ENCODE measurements at regions not wholly inside any gene's neighbourhood (a gene's known extent, or its start where the extent isn't known, plus 50 kb on each side); places are given as distances from the start of the nearest gene placed in this dataset.

DNA sequence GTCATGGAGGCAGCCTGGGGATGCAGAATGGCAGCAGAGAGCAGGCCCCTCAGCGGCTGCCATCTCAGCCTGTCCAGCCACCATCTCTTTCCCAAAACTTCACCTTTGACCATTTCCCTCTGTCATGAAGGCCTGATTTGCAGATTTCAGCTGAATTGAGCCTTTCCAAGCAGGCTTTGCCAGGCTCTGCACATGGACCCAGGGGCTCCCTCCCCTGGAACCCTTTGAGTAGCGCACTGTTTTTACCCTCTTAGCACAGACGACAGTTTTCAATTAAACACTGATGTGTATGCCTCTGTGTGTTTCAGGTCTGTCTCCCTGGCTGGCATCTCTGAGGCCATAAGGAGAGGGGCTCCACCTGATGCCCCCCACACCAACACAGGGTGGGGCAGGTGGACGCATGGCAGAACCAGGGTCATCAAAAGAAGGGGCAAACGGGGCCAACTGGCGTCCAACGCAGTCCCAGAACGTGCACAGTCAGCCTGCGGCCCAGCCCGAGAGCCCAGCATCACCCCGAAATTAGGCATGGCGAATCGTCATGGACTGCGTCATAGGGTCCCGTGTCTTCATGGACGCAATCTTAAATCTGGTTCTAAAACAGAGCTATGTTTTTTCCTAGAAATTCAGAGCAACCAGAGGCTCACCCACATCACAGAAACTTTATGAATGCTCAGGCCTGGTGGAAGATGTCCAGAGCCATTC, 185.0 kb upstream of the TCERG1L start:
- no peak for ATAC-seq (replicated peaks)
- Mint-ChIP-seq H3K4me3 (no peak overlapping the region), H3K27ac (no peak overlapping the region)

DNA sequence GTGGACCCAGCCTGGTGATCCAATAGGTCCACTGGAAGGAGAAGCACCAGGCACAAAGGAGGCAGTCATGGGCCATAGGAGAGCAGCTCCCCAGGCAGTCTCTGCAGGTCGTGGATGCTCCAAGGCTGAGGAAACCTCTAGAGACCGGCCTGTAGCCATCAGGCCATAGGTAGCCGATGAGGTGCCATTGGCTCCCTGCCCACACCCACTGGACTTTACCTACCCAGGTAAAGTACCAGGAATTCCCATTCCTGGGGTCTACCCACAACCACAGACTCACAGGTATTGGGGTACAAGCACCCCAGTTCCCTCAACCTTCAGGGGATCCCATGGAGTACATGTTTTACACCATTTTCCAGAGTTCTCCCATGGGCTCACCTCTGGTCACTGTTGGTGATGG, 188.0 kb upstream of the TCERG1L start:
- ATAC-seq (replicated peaks): no peak
- H3K36me3 Mint-ChIP-seq: peaks cover 0 to 6% of the 10 kb centered on the region in 2 donors
- no peaks in the 10 kb centered on the region for H3K27me3 Mint-ChIP-seq
- peaks cover 20 to 32% of the 10 kb centered on the region in 2 donors for H3K9me3 Mint-ChIP-seq
- H3K4me3 Mint-ChIP-seq: no peak overlapping the region
- no peaks in the 10 kb centered on the region for H3K4me1 Mint-ChIP-seq
- no peak for DNase-seq
- no peak overlapping the region for H3K27ac Mint-ChIP-seq

More for the DNA sequence above, 185.0 kb upstream of the TCERG1L start:
- H3K36me3 Mint-ChIP-seq: no peaks in the 10 kb centered on the region
- no peaks in the 10 kb centered on the region for H3K27me3 Mint-ChIP-seq
- peaks cover 4 to 11% of the 10 kb centered on the region in 2 donors for H3K9me3 Mint-ChIP-seq
- DNase-seq: no peak
- no peaks in the 10 kb centered on the region for H3K4me1 Mint-ChIP-seq

DNA sequence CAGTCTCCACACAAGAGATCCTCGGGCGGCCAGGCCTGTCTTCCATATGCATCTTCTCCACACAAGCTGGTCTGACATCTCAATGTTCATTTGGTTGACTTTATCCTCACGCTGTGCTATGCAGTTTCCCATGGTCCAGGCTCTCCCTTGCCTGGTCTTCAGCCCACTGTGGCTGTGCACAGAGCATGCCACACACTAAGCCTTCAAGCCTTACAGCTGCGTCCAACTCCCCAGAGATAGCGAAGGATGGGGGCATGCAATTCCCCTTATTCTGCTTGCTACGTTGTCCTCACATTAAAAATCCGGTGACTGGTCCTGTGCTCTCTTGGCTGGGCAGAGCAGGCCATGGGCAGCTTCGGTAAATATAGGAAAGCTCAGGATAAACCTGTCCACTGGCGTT, 188.7 kb upstream of the TCERG1L start:
- ATAC-seq (replicated peaks): no peak
- Mint-ChIP-seq H3K4me3 (no peak overlapping the region), H3K4me1 (no peaks in the 10 kb centered on the region), H3K9me3 (peaks cover 16 to 26% of the 10 kb centered on the region in 2 donors), H3K27ac (no peak overlapping the region), H3K27me3 (no peaks in the 10 kb centered on the region), H3K36me3 (peaks cover 0 to 6% of the 10 kb centered on the region in 2 donors)
- DNase-seq: no peak

DNA sequence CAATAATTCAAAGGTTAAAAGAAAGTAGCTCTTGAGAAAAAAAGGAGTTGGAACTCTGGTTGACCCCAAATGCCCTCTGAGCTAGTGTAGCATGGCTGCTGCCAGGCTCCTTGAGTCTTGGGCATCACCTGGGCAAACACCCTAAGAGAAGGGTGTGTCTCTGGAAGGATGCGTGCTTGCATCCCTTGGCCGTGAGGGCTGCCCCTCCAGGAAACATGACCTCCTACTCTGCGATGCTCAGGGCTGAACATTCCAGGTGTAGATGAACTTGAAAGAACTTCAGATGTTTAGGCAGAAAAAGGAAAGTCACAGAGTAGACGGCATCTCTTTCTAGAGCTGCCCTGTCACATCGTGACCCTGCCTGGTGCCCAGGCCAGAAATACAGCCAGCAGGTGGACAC, 189.4 kb upstream of the TCERG1L start:
- DNase-seq: no peak
- no peak overlapping the region for H3K27ac Mint-ChIP-seq
- peaks cover 0 to 6% of the 10 kb centered on the region in 2 donors for H3K36me3 Mint-ChIP-seq
- no peaks in the 10 kb centered on the region for H3K27me3 Mint-ChIP-seq
- H3K9me3 Mint-ChIP-seq: peaks cover 16 to 26% of the 10 kb centered on the region in 2 donors
- no peak overlapping the region for H3K4me3 Mint-ChIP-seq
- H3K4me1 Mint-ChIP-seq: no peaks in the 10 kb centered on the region
- no peak for ATAC-seq (replicated peaks)

DNA sequence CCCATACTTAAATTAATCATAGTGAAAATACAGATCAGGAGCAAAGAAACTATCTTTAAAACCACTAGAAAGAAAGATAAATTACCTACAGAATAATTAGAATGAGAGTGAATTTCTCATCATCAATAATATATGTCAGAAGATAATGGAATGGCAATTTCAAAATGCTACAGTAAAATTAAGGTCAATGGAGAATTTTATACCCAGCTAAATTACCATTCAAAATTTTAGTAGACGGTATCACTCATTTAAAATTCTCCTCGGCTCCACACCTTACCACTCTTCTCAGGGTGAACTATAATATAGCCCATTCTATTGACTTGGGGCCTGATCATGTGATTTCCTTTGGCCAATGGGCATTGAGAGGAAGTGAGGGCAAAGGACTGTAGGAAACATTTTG, 192.5 kb upstream of the TCERG1L start:
- ATAC-seq (replicated peaks) (no peak), DNase-seq (no peak)
- Mint-ChIP-seq H3K9me3 (peaks cover 21 to 24% of the 10 kb centered on the region in 2 donors), H3K4me3 (no peak overlapping the region), H3K27ac (no peak overlapping the region), H3K36me3 (peaks cover 0 to 6% of the 10 kb centered on the region in 2 donors), H3K4me1 (no peaks in the 10 kb centered on the region), H3K27me3 (no peaks in the 10 kb centered on the region)

DNA sequence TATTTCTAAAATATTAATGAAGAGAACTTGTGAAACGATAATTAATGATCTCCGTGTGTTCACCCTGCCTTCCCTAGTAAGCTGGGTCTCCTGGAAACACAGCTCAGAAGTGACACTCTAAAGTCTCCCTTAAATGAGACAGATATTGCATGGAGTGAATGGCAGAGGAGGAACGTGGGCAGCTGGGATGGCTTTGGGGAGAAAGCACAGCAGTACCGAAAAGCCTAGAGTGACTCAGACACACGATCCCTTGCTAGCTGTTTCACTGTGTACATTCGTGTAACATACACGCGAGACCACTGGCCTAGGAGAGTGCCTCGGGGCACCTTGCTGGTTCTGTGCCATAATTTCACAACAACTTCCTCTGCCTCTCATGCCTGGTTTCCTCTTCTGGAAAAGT, 199.9 kb upstream of the TCERG1L start:
- ATAC-seq (replicated peaks): no peak
- Mint-ChIP-seq H3K4me1 (no peaks in the 10 kb centered on the region), H3K27me3 (peaks cover 0 to 2% of the 10 kb centered on the region in 2 donors), H3K36me3 (no peaks in the 10 kb centered on the region), H3K4me3 (no peak overlapping the region), H3K9me3 (peaks cover 0 to 13% of the 10 kb centered on the region in 2 donors), H3K27ac (no peak overlapping the region)
- no peak for DNase-seq

DNA sequence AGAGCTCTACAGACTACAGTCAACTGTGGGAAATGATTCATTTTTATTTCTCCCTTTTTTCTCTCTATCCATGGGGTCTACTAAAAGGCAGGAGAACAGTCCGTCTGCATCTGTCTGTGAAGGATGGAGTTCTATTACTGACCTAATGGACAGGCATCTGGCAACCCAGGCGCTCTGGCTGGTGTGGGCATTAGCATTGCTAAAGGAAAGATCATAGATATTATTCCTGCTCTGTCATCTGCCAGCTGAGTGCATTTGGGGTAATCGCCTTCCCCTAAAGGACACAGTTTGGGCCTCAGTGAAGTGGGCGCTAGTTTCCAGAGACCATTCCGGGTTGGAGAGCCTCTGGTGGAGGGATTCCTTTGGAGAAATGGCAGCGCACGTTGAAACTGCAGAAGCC, 201.3 kb upstream of the TCERG1L start:
- H3K9me3 Mint-ChIP-seq: peaks cover 0 to 8% of the 10 kb centered on the region in 2 donors
- DNase-seq (no peak), ATAC-seq (replicated peaks) (no peak)
- no peak overlapping the region for H3K27ac Mint-ChIP-seq
- no peaks in the 10 kb centered on the region for H3K4me1 Mint-ChIP-seq
- peaks cover 5 to 10% of the 10 kb centered on the region in 2 donors for H3K27me3 Mint-ChIP-seq
- H3K36me3 Mint-ChIP-seq: no peaks in the 10 kb centered on the region
- no peak overlapping the region for H3K4me3 Mint-ChIP-seq

DNA sequence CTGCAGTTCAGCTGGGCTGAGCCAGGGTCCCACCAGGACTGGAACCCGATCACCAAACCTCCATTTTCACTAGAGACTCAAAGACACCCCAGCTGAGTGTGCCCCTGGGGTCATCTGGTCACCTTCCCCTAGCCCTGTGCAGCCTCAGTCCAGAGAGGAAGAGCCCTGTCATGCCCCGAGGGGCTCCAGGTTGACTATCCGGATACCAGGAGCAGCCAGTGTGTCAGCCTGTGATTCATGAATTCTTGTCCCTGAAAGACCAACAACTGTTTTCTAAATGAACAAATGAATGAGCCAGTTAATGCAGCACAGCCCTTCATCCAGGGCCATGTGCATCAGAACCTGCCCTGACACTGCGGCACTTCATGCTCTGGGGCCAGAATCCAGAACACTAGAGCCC, 201.9 kb upstream of the TCERG1L start:
- no peaks in the 10 kb centered on the region for H3K4me1 Mint-ChIP-seq
- H3K27ac Mint-ChIP-seq: no peak overlapping the region
- H3K36me3 Mint-ChIP-seq: no peaks in the 10 kb centered on the region
- DNase-seq (no peak), ATAC-seq (replicated peaks) (no peak)
- H3K4me3 Mint-ChIP-seq: no peak overlapping the region
- H3K9me3 Mint-ChIP-seq: peaks cover 0 to 7% of the 10 kb centered on the region in 2 donors
- H3K27me3 Mint-ChIP-seq: peaks cover 10 to 11% of the 10 kb centered on the region in 2 donors

DNA sequence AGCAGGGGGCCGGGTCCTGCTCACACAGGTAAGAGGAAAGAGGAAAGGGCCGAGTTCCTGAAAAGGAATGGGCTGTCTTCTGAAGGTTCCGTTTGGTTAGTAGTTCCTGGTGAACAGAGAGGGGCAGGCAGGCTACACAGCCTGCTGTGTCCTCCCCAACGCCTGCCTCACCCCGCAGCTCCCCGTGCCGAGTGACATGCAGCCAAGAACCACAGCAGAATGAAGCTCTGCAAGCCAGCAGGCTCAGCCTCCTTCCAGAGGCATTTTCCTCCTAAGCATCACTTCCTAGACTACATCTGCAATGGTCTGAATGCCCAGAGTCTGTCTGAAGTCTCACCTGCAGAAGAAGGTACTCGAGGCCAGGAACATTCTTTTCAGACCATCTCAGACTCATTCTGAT, 202.4 kb upstream of the TCERG1L start:
- ATAC-seq (replicated peaks): no peak
- H3K4me3 Mint-ChIP-seq: no peak overlapping the region

DNA sequence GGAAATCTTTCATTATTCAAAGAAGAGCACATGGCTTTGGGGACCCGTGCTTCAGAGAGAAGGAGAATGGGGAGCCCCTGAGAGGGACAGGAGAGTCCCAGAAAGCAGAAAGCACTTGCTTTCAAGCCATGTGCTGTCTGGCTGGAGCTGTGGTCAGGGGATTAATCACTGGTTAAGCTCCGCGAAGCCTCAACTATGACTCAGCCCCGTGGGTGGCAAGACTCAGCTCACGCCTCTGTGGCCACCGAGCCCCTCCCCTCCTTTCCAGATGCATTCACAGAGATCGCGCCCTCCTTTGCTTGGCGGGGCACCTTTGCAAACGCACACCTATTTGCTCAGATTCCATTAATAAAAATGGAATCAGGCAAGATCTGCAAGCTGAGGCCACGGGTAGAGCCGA, 202.9 kb upstream of the TCERG1L start:
- ATAC-seq (replicated peaks): peak in 1 of 2 donors; percentile 51
- Mint-ChIP-seq H3K4me1 (no peaks in the 10 kb centered on the region), H3K27ac (no peak overlapping the region)

More for the DNA sequence above, 202.4 kb upstream of the TCERG1L start:
- Mint-ChIP-seq H3K36me3 (no peaks in the 10 kb centered on the region), H3K27ac (no peak overlapping the region), H3K27me3 (peaks cover 10 to 12% of the 10 kb centered on the region in 2 donors), H3K4me1 (no peaks in the 10 kb centered on the region), H3K9me3 (peaks cover 0 to 7% of the 10 kb centered on the region in 2 donors)
- no peak for DNase-seq

DNA sequence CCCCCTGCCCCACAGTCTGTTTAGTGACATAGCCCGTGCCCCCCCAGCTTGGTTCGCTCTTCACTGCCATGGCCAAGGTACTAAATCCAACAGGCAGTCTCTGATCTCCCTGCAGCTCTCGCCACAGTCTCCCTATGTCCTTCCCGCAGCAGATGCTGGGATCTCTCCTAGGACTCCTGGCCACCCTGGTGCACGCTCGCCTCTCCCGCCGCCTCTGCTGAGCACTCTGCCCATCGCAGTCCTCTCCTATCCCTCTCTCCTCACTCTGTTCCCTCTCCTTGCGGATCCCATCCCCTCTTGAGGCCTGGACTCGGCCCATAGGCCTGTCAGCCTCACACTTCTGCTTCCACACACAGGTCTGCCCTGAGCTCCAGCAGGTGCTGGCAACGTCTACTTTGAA, 204.8 kb upstream of the TCERG1L start:
- ATAC-seq (replicated peaks) (no peak), DNase-seq (no peak)
- Mint-ChIP-seq H3K9me3 (no peaks in the 10 kb centered on the region), H3K4me1 (no peaks in the 10 kb centered on the region), H3K36me3 (no peaks in the 10 kb centered on the region), H3K4me3 (no peak overlapping the region), H3K27me3 (peaks cover 10 to 16% of the 10 kb centered on the region in 2 donors), H3K27ac (no peak overlapping the region)

More for the DNA sequence above, 202.9 kb upstream of the TCERG1L start:
- Mint-ChIP-seq H3K4me3 (no peak overlapping the region), H3K9me3 (peaks cover 0 to 6% of the 10 kb centered on the region in 2 donors), H3K36me3 (no peaks in the 10 kb centered on the region), H3K27me3 (peaks cover 10 to 12% of the 10 kb centered on the region in 2 donors)
- DNase-seq: peak; percentile 6

DNA sequence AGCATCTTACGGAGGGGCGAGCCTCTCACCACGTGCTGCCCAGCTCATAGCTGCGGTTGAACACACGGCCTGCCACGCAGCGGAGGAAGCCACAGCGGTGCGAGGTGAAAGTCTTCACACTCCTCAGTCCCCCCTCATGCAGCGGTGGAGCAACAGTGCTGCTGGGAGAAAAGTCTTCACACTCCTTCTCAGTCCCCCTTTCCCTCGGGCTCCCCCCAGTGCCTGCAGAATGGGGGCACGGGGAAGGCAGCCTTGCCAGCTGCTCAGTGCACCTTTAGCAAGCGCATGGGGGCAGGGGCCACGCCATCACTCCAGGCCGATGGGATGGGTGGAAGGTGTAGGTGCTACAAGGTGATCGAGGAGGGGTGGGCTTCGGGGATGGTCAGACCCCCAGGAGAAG, 206.3 kb upstream of the TCERG1L start:
- Mint-ChIP-seq H3K9me3 (no peaks in the 10 kb centered on the region), H3K36me3 (no peaks in the 10 kb centered on the region), H3K27me3 (peaks cover 10 to 16% of the 10 kb centered on the region in 2 donors), H3K27ac (no peak overlapping the region), H3K4me3 (no peak overlapping the region), H3K4me1 (no peaks in the 10 kb centered on the region)
- ATAC-seq (replicated peaks) (no peak), DNase-seq (no peak)

DNA sequence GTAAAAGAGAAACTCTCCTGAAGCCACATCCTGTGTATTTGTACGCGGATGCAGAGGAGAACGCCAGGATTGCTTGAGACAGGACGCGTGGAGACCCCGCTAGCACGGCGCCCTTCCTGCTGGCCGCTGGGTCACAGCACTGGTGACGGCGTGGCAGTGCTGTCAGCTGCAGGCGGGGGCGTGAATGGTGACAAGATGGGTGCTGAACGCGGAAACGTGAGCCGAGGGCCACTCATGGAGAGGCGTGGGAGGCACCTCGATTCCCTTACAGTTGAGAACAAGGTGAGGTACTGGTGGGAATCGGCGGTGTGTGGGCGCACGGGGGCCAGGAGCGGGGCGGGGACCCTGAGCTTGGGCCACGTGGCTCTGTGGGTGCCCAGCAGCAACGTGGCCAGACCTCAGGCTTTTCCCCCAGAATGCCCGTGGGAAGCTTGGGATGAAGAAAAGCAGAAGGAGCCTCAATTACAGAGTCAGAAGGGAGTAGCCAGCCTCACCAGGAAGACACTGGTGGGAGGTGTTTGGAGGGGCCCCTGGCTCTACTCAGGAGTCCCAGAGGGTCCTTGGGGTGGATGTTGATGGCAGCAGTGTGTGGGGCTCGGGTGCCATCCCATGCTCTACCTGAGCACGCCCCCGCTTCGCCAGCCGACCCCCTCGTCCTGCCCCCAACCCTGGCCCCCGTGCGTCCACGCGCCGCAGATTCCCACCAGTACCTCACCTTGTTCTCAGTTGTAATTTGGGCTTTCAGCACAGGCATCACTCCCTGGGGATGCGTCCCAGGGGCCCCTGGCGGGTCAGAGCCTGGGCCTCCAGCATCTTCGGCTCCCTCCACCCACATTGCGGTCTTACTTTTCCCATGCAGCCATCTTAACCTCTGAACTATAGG, 208.4 kb upstream of the TCERG1L start:
- no peak overlapping the region for H3K4me3 Mint-ChIP-seq
- no peak overlapping the region for H3K27ac Mint-ChIP-seq
- no peaks in the 10 kb centered on the region for H3K4me1 Mint-ChIP-seq
- peaks cover under 1 to 2% of the 10 kb centered on the region in 2 donors for H3K9me3 Mint-ChIP-seq
- H3K36me3 Mint-ChIP-seq: no peaks in the 10 kb centered on the region
- ATAC-seq (replicated peaks) (no peak), DNase-seq (no peak)
- H3K27me3 Mint-ChIP-seq: peaks cover 10 to 16% of the 10 kb centered on the region in 2 donors

DNA sequence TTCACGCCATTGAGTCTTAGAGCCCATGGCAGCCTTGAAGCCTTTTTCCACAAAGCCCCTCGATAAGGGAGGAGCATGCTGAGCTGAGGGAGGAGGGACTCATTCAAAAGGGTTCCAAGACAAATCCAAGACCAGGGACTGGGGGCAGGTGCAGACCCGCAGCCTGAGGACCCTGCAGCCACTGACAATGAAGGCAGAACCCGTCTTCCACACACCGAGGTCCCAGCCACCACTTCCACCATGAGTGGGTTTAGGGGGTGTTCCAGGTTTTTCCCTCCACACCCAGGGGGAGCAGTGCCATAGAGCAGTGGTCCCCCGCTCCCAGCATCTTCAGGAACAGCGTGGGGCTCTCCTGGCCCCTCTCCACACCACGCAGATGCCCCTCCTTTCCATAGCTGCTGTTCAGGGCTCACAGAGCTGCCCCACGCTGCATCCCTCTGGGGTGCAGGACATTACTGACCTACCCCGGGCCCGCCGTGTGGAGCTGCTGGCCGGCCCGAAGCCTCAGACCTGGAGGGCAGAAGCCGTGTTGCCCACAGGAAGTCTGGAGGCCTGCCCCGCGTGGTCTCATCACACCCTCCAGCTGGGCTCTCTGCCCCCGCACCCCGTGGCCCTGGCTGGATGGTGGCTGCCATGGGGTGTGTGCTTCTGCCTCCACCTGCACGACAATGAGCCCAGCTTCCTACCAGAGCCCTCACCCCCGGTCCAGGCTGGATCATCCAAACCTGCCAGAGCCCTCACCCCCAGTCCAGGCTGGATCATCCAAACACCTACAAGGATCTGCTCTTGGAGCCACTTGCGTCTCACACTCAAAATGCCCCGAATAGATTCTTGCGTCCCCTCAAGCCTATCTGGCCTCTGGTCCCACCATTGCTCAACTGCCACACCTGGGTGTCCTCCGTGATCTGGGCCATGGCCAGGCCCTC, 220.0 kb upstream of the TCERG1L start:
- Mint-ChIP-seq H3K4me3 (no peak overlapping the region), H3K27me3 (peaks cover 0 to 14% of the 10 kb centered on the region in 2 donors), H3K9me3 (peaks cover 0 to 1% of the 10 kb centered on the region in 2 donors), H3K4me1 (no peaks in the 10 kb centered on the region), H3K36me3 (no peaks in the 10 kb centered on the region), H3K27ac (no peak overlapping the region)
- ATAC-seq (replicated peaks) (peak in 1 of 2 donors; percentile 2), DNase-seq (no peak)
